K562 (cell line): ENCODE measurements at regions not wholly inside any gene's neighbourhood (a gene's known extent, or its start where the extent isn't known, plus 50 kb on each side); places are given as distances from the start of the nearest gene placed in this dataset.

ENCODE experiments used
- ATAC-seq: fragments of 200-7000 bp; cut with Tn5 transposase; 3 replicates; pipeline ENCODE4 v1.9.1; 2020; ENCODE audit warnings: moderate library complexity
- BruUV-seq: library from RNA; stranded (reverse); fragments of 400-500 nt; replicated peaks from 2 replicates; lab custom pipeline; 2021; lab: Mats Ljungman, UMichigan
- CTCF ChIA-PET: fragments of 300-600 bp; formaldehyde crosslinking; extraction: SDS; loops from one replicate; lab custom pipeline; 2021; ENCODE audit warnings: low intra/inter-chr PET ratio; lab: Yijun Ruan, JAX
- POLR2A ChIA-PET: fragments of 300-600, 350-650 bp; sonication (Branson Sonifier 250); formaldehyde crosslinking; extraction: SDS; loops from one replicate; lab custom pipeline; 2021; ENCODE audit warnings: antibody characterized with exemption, inconsistent platforms; lab: Yijun Ruan, JAX
- DNase-seq, 4 experiments: peaks; one replicate each; pipeline versions ENCODE4 v3.0.0 to v3.0.0-alpha.2; 2011 to 2018; ENCODE audit warnings: low spot score in 3 of 4, mixed read lengths in 3 of 4; ENCODE audit errors: extremely low read depth in 1 of 4
- FAIRE-seq: peaks from 2 replicates; lab custom pipeline; 2011; peaks lifted over from hg19 to GRCh38; lab: Jason Lieb, UNC
- H2AFZ ChIP-seq: 2 replicates; pipeline ENCODE4 v1.6.0; 2011; ENCODE audit warnings: low read depth, low read length, control low read depth, inconsistent platforms
- H3K27ac ChIP-seq: fragments of 200-600 bp; 3 replicates; pipeline ENCODE4 v1.8.0; 2011; ENCODE audit warnings: low read depth, mild to moderate bottlenecking, control low read depth, inconsistent platforms, low read length, moderate library complexity, mixed read lengths; ENCODE audit errors: extremely low read depth
- H3K27me3 ChIP-seq, 2 experiments: fragments of 300-600 bp in 1 of 2; 2 replicates in 1 of 2; 3 replicates in 1 of 2; pipeline versions ENCODE4 v1.6.0 to v1.8.0; 2011; ENCODE audit warnings: inconsistent platforms in 2 of 2, low read length in 2 of 2, mild to moderate bottlenecking in 1 of 2, mixed read lengths in 1 of 2, moderate library complexity in 1 of 2; ENCODE audit not compliant: control insufficient read depth in 2 of 2, insufficient read depth in 2 of 2
- H3K36me3 ChIP-seq: fragments of 300-600 bp; 3 replicates; pipeline ENCODE4 v1.8.0; 2011; ENCODE audit warnings: mild to moderate bottlenecking, low read length, inconsistent platforms; ENCODE audit not compliant: control insufficient read depth, insufficient read depth
- H3K4me1 ChIP-seq, 2 experiments: fragments of 200-600 bp in 1 of 2; replicated peaks in 1 of 2; 2 replicates in 1 of 2; 3 replicates in 1 of 2; pipeline versions ENCODE4 v1.5.1 to v1.8.0; 2011; ENCODE audit warnings: inconsistent platforms in 2 of 2, low read length in 2 of 2, mild to moderate bottlenecking in 1 of 2, mixed read lengths in 1 of 2, moderate library complexity in 1 of 2; ENCODE audit not compliant: control insufficient read depth in 2 of 2, insufficient read depth in 2 of 2
- H3K4me2 ChIP-seq: 2 replicates; pipeline ENCODE4 v1.6.1; 2011; ENCODE audit warnings: low read length, control low read depth, inconsistent platforms, mixed read lengths; ENCODE audit not compliant: insufficient read depth
- H3K4me3 ChIP-seq: fragments of 200-600 bp; sonication (generic), shearing (Covaris generic); 2 replicates; pipeline ENCODE4 v1.5.1; 2016; ENCODE audit warnings: control low read depth, inconsistent platforms
- H3K79me2 ChIP-seq: fragments of 200-600 bp; 3 replicates; pipeline ENCODE4 v1.8.0; 2011; ENCODE audit warnings: low read length, inconsistent platforms; ENCODE audit not compliant: control insufficient read depth, insufficient read depth
- H3K9ac ChIP-seq, 2 experiments: 2 replicates each; pipeline versions ENCODE4 v1.6.0 to v1.6.1; 2011; ENCODE audit warnings: low read depth in 2 of 2, low read length in 2 of 2, control low read depth in 1 of 2, inconsistent platforms in 1 of 2, mild to moderate bottlenecking in 1 of 2, mixed read lengths in 1 of 2; ENCODE audit not compliant: insufficient read depth in 1 of 2
- H3K9me1 ChIP-seq: one replicate; pipeline ENCODE4 v1.6.0; 2011; ENCODE audit warnings: inconsistent platforms, mild to moderate bottlenecking, low read length, moderate library complexity; ENCODE audit not compliant: control insufficient read depth, insufficient read depth
- H3K9me3 ChIP-seq: replicated peaks from 2 replicates; pipeline ENCODE4 v1.5.1; 2011; ENCODE audit warnings: low read depth, low read length, inconsistent platforms; ENCODE audit not compliant: control insufficient read depth, insufficient read depth
- H4K20me1 ChIP-seq: replicated peaks from 2 replicates; pipeline ENCODE4 v1.6.1; 2011; ENCODE audit warnings: low read length, inconsistent platforms, mixed read lengths; ENCODE audit not compliant: control insufficient read depth, insufficient read depth
- ATF7 ChIP-seq: fragments of 450-650 bp; IDR thresholded peaks from 2 replicates; pipeline ENCODE4 v1.7.1; 2014; ENCODE audit warnings: mild to moderate bottlenecking, moderate library complexity
- CREB3L1 ChIP-seq: fragments of 450-650 bp; IDR thresholded peaks from 2 replicates; pipeline ENCODE4 v1.6.1; 2014; ENCODE audit warnings: low read depth, mild to moderate bottlenecking, moderate library complexity, borderline replicate concordance
- FOS ChIP-seq: IDR thresholded peaks from 3 replicates; pipeline ENCODE4 v1.6.1; 2011; ENCODE audit not compliant: insufficient read length; ENCODE audit errors: extremely low read depth
- FOXM1 ChIP-seq, 2 experiments: fragments of 450-650 bp in 1 of 2; sonication (generic) in 1 of 2; formaldehyde crosslinking in 1 of 2; IDR thresholded peaks; 2 replicates each; pipeline versions ENCODE4 v1.6.1 to v1.9.0; 2017 to 2022; ENCODE audit warnings: low read depth in 2 of 2, mild to moderate bottlenecking in 2 of 2, missing genetic modification reagents in 1 of 2, moderate library complexity in 1 of 2
- IRF9 ChIP-seq: fragments of 450-650 bp; IDR thresholded peaks from 2 replicates; pipeline ENCODE4 v1.6.1; 2016; ENCODE audit warnings: missing biosample characterization, missing genetic modification characterization
- KDM1A ChIP-seq, 2 experiments: fragments of 450-650 bp; IDR thresholded peaks; 2 replicates each; pipeline ENCODE4 v1.6.1; 2016; ENCODE audit warnings: mild to moderate bottlenecking in 2 of 2
- MYBL2 ChIP-seq, 2 experiments: fragments of 450-650 bp in 1 of 2; sonication (generic) in 1 of 2; formaldehyde crosslinking in 1 of 2; IDR thresholded peaks; 2 replicates each; pipeline versions ENCODE4 v1.6.1 to v1.8.1; 2017 to 2022; ENCODE audit warnings: borderline replicate concordance in 1 of 2, inconsistent platforms in 1 of 2, low read depth in 1 of 2, mild to moderate bottlenecking in 1 of 2, missing genetic modification reagents in 1 of 2, moderate library complexity in 1 of 2
- MYNN ChIP-seq, 2 experiments: sonication (generic); formaldehyde crosslinking in 1 of 2; IDR thresholded peaks; 2 replicates each; pipeline versions ENCODE4 v1.5.0 to v1.6.1; 2016 to 2020; ENCODE audit warnings: antibody characterized with exemption in 1 of 2, missing genetic modification reagents in 1 of 2
- RFX5 ChIP-seq: IDR thresholded peaks from 2 replicates; pipeline ENCODE4 v1.6.1; 2011; ENCODE audit warnings: low read depth, mild to moderate bottlenecking, improper control_type of control experiment, low read length
- SREBF2 ChIP-seq: sonication (generic); formaldehyde crosslinking; IDR thresholded peaks from 2 replicates; pipeline ENCODE4 v1.4.0; 2020; ENCODE audit warnings: mild to moderate bottlenecking, missing genetic modification reagents
- TRIM28 ChIP-seq: fragments of 450-650 bp; IDR thresholded peaks from 2 replicates; pipeline ENCODE4 v1.6.1; 2017
- ZNF12 ChIP-seq: sonication (generic); formaldehyde crosslinking; IDR thresholded peaks from 2 replicates; pipeline ENCODE4 v1.4.0; 2020; ENCODE audit warnings: mild to moderate bottlenecking, missing genetic modification reagents
- ZNF23 ChIP-seq: fragments of 250-450 bp; sonication (Bioruptor Pico); IDR thresholded peaks from 2 replicates; pipeline ENCODE4 v1.4.0; 2020; ENCODE audit warnings: mild to moderate bottlenecking
- ZNF408 ChIP-seq: fragments of 250-450 bp; sonication (Bioruptor Pico); IDR thresholded peaks from 2 replicates; pipeline ENCODE4 v1.4.0; 2020; ENCODE audit warnings: low read depth, mild to moderate bottlenecking, moderate library complexity
- ZNF75A ChIP-seq: fragments of 450-650 bp; formaldehyde crosslinking; IDR thresholded peaks from 2 replicates; pipeline ENCODE4 v1.4.0; 2020; ENCODE audit warnings: mild to moderate bottlenecking
- ZNF785 ChIP-seq: fragments of 250-450 bp; sonication (Bioruptor Pico); IDR thresholded peaks from 2 replicates; pipeline ENCODE4 v1.4.0; 2020; ENCODE audit warnings: mild to moderate bottlenecking
- WGBS: fragments of 100-300 bp; shearing (Covaris generic); methylation state at CpG from one replicate; pipeline ENCODE4 v1.1.6; 2016; ENCODE audit warnings: low coverage, mixed read lengths; ENCODE audit not compliant: insufficient coverage; ENCODE audit errors: missing lambda C conversion rate; 5-methylcytosine and 5-hydroxymethylcytosine counted together
- in situ Hi-C: fragments of 300-500 bp; cut with MboI; formaldehyde crosslinking; loops from 4 replicates; pipeline ENCODE4 v1.15.0; 2018; ENCODE audit warnings: inconsistent platforms, mixed read lengths
- intact Hi-C: fragments of 100-400 bp; cut with micrococcal nuclease; formaldehyde crosslinking; loops from 2 replicates; pipeline ENCODE4 v1.14.2; 2022

GRCh38 chr12:90858252-90858651 lies 96.7 kb downstream of the CCER1 start:
- intact Hi-C loops: no loop called here
- Histone ChIP-seq H3K9me1 (no peaks in the 10 kb centered on the region), H3K4me3 (no peak overlapping the region), H3K9ac (no peak overlapping the region), H3K9me3 (no peaks in the 10 kb centered on the region), H3K4me2 (no peak overlapping the region), H3K27ac (no peak overlapping the region), H3K79me2 (no peaks in the 10 kb centered on the region), H3K36me3 (no peaks in the 10 kb centered on the region)
- in situ Hi-C loops: no loop called here
- ChIA-PET CTCF (no interaction called here), POLR2A (no interaction called here)
- FAIRE-seq (no peak), ATAC-seq (no peak), DNase-seq (no peak)
- BruUV-seq: no TSS peak
- WGBS: 10% methylated on average over 2 of the region's 2 CpGs
- TF ChIP-seq ZNF12 (CRISPR knock-in tag) (no peak), MYNN (IDR thresholded peaks at IDR 0.05) (no peak), MYNN (CRISPR knock-in tag; IDR thresholded peaks at IDR 0.05) (no peak), FOS (no peak), ZNF785 (no peak), ZNF75A (CRISPR knock-in tag) (no peak), ZNF408 (CRISPR knock-in tag) (no peak), FOXM1 (IDR thresholded peaks at IDR 0.05; ENCODE audit: low read depth) (no peak), FOXM1 (CRISPR knock-in tag; IDR thresholded peaks at IDR 0.05; ENCODE audit: low read depth) (no peak), KDM1A (IDR thresholded peaks at IDR 0.05) (no peak), MYBL2 (IDR thresholded peaks at IDR 0.05; ENCODE audit: low read depth) (no peak), MYBL2 (CRISPR knock-in tag; IDR thresholded peaks at IDR 0.05; ENCODE audit: borderline replicate concordance) (no peak), SREBF2 (CRISPR knock-in tag) (no peak), TRIM28 (no peak), ATF7 (no peak), RFX5 (no peak), CREB3L1 (no peak), ZNF23 (CRISPR knock-in tag) (no peak), IRF9 (tag) (no peak)
- TF ChIP-seq, all 486 proteins: peak for 0
- Histone ChIP-seq H4K20me1 (no peaks in the 10 kb centered on the region), H3K4me1 (no peaks in the 10 kb centered on the region), H3K27me3 (no peaks in the 10 kb centered on the region), H2AFZ (no peak overlapping the region)
